Stimulated activated CD8-positive, alpha-beta memory T cell treated with anti-CD3 and anti-CD28 coated beads, Interleukin-15, amount 100 ng/mL, for 48 hours (primary cell): ENCODE measurements at regions not wholly inside any gene's neighbourhood (a gene's known extent, or its start where the extent isn't known, plus 50 kb on each side); places are given as distances from the start of the nearest gene placed in this dataset.
"Not testable (repeated sequence)": the region's sequence is repeated elsewhere in the genome, so short reads cannot be mapped to it uniquely, and the experiment has no call there.

Experiments
- DNase-seq, 2 donors: peaks; one replicate each; pipeline ENCODE4 v3.0.0-alpha.2; 2020; ENCODE audit warnings: low read depth in 2 of 2

DNA sequence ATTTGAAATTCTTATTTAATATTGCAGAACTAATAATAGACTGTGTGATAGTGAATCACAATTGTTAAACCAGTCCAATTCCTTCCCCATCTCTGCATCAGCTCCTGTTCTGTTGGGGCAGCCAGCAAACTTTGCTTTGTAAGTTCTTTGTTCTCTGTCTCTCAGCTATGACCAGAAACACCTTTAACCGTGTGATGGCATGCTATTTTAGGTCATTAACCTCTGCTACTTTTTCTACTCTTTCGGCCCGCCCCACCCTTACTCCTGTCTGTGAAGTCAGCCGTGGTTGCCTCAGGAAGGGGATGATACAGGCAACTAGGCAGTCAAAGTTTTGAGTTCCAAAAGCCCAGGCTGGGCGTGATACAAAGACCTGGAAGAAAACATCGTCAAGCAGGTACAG lies 51.3 kb upstream of the EGFL6 start:
- no peak for DNase-seq

DNA sequence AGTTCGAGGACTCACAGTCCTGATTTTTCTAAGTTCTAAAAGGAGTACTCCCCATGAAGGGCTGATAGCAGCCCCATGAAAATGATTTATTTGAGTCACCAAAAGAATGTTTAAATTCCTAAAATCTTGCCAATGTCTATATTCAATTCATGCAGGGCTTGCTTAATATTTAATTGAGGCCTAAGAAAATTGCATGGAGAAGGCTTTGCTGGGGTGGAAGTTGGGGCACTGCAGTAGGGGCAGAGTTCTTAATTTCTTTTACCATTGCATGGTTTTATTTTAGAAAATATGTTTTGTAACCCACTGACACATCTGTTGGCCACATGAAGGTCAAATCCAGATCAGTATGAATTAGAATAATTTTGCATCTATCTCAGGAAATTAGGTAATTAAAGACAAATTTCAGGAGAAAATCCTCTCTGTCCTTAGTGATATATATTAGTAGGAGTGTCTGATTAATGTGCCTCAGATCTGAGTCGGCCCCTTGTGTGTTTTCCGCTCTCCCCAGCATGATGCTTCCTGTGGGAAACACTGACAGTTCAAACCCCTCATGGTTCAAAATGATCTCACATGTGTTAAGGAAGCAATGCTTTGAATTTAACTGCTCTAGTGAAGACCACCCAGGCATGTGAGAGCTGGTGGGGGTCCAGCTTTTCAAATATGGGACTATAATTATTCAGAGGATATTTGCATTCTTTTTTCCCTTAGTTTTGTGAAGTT lies 54.0 kb upstream of the EGFL6 start:
- DNase-seq: no peak

DNA sequence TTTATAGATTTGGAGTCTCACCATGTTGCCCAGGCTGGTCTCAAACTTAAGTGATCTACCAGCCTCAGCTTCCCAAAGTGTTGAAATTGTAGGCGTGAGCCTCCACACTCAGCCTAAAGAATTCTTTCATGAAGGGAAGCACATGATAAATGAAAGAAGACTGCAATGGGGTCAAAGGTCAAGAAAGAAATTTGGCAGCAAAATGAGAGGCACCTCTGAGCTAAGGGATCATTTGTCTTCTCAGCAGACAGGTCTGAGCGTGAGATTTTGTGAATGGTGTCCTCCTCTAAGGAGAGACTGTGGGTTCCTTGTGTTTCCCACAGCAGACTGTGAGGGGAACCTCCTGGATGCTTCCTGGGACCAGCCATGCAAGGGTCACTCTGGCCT lies 57.5 kb upstream of the EGFL6 start:
- no peak for DNase-seq

DNA sequence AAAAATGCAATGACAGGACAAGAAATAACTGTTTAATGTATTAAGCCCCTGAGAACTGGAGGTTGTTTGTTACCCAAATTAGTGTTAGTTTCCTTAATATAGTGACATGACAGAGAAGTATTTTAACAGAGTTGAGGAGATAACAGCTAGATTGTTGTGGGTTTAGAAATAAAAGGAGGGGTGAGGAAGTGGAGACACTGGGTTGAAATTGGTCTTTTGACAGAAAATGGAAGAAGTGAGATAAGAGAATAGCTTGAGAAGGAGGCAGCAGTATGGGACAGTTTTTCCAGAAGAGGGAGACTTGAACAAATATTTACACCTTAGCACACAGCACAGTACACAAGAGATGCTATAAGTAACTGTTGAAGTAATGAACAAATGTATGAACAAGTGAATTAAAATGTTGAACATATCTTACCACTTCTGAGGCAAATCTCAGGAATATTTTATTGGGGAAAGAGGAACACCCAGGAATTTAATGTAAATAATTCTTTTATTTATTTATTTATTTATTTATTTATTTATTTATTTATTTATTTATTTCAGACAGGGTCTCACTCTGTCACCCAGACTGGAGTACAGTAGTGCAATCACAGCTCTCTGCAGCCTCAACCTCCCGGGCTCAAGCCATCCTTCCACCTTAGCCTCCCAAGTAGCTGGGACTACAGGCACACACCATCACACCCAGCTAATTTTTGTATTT lies 58.0 kb upstream of the EGFL6 start:
- DNase-seq: no peak

DNA sequence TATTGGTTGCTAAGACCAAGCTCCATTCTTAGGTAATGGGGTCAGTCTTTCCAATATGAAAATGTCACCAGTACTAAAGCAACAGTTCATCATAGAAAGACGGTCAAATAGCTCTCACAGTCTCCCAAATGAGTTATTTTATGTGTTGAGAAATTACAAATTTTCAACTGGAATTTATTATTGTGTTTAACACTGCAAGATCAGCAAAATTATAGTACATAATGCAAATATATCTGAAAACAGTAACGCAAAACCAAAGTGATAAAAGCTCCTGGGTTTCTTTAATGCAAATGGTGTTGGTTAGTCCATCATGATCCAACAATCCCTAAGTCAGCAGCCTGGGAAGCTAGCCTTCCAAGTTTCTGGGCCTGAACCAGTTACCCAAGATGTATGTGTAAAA lies 61.5 kb upstream of the EGFL6 start:
- DNase-seq: no peak

DNA sequence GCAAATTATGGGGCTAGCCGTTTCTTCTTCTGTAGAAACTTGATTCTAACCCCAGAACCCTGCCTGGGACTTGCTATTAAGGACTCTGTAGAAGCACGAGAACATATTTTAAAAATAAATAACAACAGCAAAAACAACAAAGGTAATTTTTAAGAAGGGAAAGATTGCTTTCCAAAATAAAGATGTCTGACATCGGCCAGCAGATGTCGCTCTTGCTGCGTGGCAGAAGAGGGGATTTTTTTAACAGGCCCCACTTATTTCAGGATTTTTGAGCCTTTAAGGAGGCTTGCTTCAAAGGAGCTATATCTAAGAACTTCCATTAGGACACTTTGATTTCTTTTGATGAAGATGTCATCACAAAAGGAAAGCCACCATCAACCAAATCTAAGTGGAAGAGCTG lies 62.8 kb upstream of the EGFL6 start:
- DNase-seq: peak in 1 of 2 donors; percentile 20

DNA sequence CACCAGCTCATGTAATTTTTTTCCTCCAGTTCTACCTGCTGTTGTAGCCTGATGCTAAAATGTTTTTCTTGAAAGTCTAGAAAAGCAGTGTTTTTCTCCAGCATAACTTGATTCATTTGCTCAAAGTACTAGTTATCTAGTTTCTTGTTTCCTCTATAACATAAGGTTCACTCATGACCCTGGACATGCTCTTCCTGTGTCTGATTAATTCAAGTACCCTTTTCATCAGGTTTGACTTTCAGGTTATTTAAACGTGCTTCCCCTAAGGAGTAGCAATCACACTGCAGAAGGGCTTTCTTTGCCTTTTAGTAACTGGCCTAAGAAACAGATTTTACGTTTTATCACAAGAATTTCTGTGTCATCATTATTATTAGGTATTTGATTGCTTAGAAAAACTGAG lies 66.8 kb upstream of the EGFL6 start:
- DNase-seq: no peak

DNA sequence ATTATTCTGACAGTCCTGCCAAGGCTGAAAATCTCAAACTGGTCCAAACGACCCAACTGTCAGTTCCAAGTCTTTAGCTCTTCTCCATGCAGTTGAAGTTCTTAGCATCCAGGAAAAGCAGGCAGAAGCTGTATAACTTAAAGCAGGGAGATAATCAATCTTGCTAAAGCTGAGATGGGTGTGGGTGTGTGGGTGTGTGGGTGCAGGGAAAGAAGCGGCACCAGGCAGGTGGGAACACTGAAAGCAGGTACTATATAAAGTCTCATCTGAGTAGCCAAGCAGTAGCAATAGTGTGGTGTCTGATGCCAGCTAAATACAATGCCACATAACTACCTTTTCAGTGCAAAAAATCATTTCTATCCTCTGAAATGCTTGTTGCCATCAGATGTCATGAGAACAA lies 69.7 kb upstream of the EGFL6 start:
- no peak for DNase-seq

DNA sequence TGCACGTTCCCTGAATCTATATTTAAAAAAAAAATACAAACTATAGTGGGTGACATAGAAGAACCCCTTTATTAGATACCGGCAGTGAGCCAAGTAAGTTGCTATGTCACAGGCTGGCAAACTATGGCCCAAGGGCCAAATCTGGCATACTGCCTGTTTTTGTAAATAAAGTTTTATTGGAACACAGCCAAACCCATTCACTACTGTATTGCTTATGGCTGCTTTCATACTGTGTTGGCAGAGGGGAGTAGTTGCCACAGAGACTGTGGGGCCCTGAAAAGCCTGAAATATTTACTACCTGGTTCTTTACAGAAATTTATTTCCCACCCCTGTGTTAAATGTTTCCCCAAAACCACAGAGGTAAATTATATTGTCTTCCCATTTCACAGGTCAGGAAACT lies 71.2 kb upstream of the EGFL6 start:
- no peak for DNase-seq

DNA sequence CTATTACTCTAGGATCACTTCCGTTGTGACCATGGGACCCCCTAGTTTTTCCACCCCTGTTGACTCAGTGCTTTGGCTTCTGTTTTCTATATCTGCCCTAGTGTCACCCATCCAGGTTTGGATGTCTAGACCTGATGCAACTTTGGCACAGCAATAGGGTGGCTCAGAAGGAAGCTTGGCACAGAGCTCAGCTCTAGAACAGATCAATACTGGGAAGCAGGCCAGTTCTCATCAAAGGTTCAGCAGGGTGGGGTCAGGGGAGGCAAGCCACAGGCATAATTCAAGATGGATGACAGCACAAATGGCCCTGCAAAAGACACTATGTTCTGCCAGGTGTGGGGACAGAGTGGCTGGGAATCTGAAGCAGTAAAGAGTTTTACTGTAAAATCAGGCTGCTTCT lies 74.2 kb upstream of the EGFL6 start:
- no peak for DNase-seq

DNA sequence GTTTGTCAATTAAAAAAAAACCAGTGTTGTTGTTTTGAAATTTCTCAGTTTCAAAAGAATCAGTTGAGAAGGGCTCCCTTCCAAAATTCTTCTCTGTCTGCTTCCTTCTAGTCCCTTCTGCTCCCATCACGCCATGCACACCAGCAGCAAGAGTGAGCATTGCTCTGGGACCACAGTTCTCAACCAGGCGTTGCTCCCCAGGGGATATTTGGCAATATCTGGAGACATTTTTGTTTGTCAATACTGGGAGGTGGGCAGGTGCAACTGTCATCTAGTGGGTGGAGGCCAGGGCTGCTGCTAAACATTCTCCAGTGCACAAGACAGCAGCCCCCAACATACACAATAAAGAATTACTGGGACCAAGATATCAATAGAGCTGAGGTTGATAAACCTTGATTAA lies 74.8 kb upstream of the EGFL6 start:
- no peak for DNase-seq

DNA sequence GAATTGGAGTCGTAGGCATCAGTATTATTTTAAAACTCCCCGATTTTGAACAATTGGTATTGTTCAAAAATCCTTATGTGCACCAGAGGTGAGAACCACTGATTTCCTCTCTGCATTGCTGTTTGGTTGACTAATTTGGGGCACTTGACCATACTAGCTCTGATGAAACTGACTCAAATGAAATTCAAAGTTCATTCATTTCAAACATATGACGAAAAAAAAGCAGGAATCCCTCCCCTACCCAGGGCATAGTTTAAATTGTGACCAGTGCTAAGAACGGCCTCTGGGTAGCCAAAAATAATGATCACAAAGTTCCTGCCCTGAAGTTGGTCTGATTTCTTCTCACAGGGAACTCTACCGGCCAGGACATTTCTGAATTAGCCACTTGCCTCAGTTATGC lies 75.7 kb upstream of the EGFL6 start:
- DNase-seq: no peak

DNA sequence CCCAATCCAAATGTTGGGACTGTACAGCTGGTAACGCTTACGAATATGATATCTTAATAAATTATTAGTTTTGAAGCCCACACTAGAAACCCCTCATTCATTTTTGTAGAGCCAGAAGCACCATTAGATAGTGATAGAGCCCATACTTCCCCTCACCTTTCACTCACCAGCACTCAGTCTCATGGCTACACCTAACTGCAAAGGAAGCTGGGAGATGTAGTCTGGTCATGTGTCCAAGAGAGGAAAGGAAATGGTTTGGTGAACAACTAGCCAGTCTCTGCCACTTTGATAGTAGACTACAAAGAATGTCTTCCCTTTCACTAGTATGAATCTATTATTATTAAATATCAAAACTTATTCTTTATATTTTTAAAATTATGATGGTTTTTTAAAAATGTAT lies 77.1 kb upstream of the EGFL6 start:
- no peak for DNase-seq

DNA sequence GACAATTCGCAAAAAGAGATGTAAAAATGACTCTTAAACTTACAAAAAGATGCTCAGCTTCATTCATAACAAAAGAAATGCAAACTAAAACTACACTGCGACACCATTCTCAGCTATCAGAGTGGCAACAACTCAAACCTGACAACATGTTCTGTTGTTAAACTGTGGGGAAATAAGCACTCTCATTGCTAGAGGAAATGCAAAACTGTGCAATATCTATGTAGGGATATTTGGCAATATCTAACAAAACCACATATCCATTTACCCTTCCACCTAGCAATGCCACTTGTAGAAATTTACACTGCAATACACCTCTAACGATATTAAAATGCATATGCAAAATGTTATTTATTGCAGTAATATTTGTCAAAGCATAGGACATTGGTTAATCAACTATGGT lies 78.3 kb upstream of the EGFL6 start:
- DNase-seq: no peak

DNA sequence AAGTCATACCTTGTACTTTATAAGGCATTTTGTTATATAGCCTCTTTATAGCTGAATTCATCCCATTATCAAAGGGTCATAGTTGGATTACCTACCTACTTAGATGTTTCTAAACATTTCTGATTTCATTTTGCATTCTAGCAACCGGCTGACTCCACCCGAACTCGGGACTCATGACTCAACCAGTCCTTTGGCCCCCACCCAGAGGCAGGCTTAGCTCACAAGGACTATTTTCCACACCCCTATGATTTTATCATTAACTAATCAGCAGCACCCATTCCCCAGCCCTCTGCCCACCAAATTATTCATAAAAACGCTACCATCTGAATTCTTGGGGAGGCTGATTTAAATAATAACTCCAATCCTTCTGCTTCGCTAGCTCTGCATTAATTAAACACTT lies 79.9 kb upstream of the EGFL6 start:
- no peak for DNase-seq

DNA sequence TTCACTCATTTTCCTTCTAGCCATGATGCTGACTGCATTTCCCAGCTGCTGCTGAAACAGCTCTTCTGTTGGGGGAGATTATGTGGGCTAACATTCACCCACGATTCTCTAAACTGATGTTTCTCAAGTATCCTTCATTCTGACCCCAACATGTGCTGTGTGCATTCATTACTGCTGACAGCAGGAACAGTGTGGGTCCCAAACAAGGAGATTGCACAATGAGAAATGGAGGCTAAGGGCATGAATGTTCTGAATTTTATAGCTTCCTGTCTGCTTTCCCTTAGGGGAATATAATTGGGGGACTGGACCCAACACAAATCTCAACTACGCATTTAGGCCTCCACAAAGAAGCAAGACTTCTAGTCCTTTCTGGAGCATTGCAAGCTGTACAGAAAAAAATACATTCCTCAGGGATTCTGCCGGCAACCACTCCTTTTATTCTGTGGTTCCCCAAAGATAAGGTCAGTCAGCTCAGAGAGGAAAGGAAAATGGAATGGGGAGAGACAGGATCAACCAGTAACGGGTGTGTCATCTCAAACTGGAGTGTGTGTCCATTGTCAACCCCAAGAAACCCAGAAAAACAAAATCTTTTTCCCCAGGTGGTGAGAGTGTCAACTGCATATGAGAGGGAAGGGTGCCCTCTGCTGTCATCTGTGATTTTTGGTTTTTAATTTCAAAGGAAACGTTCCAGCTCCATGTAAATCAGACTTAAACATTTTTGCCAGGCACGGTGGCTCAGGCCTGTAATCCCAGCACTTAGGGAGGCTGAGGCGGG lies 81.5 kb upstream of the EGFL6 start:
- no peak for DNase-seq

DNA sequence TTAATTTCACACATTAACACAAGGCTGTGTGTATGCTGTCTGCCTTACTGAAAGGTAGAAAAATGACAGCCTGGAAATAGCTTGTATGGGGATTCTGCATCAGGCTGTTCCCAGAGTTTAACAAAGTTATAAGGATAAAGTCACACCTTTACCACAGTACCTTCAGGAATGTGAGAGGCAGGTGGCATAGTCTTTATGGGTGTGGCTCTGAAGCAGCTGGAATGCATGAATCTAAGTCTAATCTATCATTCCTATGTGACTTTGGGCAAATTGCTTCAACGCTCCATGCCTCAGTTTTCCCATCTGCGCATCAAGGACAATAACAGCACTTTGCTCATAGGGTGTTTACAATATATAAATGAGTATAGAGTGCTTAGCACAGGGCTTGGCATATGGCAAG lies 84.2 kb upstream of the EGFL6 start:
- no peak for DNase-seq

DNA sequence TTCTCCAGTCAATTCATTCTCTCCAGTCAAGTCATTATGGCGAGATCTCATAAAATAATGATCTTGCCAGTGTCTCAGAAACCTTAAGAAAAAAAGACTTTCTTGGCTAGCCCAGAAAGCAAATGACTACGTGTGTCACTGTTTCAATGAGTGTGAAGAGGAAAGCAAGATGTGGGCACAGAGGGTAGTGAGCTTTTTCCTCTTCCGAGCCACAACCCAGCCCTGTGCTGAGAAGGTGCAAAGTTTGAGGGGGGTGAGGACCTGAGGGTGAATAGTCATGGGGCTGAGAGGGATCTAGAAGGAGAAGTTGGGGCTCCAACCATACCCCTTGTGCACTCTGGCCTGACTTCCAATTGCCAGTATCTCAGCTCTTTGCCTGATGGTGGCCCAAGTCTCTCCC lies 85.6 kb upstream of the EGFL6 start:
- no peak for DNase-seq

DNA sequence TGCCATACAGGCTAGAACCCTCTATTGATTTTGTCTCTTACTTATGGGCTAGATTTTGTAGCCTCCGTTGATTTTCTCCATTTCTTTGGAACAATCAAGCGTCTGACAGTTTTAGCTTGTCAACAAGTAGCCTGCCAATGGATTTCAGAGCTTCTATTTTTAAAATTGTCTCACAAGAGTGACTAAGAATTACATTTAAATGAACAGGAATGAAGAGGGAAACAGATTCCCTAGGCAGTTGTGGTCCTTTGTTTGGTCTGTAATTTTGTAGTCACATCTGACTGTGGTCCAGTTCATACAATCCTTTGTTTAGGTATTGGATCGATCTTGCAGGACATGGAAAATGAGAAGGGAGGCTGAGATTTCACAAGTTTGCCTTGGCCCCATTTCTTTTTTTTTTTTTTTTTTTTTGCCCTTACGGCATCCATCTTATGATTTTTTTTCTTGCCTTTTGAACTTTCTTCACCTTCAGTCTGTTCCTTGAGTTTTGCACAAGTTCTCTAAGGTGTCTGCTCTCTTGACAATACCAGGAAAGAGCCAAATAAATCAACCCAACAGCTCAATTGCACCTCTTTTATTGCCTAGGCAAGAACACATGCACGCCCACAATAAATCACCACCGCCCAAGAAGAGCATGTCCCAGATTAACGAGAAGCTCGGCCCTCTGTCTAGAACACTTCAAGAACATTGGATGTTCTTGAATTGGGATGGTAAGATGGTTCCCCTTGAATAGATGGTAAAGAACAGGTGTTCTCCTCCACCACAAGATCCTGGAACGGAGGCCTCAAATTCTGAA lies 86.5 kb upstream of the EGFL6 start:
- no peak for DNase-seq

DNA sequence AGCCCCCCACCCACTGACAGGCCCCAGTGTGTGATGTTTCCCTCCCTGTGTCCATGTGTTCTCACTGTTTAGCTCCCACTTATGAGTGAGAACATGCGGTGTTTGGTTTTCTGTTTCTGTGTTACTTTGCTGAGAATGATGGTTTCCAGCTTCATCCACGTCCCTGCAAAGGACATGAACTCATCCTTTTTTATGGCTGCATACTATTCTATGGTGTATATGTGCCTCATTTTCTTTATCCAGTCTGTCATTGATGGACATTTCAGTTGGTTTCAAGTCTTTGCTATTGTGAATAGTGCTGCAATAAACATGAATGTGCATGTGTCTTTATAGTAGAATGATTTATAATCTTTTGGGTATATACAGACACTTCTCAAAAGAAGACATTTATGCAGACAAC lies 88.6 kb upstream of the EGFL6 start:
- DNase-seq: not testable (repeated sequence)

DNA sequence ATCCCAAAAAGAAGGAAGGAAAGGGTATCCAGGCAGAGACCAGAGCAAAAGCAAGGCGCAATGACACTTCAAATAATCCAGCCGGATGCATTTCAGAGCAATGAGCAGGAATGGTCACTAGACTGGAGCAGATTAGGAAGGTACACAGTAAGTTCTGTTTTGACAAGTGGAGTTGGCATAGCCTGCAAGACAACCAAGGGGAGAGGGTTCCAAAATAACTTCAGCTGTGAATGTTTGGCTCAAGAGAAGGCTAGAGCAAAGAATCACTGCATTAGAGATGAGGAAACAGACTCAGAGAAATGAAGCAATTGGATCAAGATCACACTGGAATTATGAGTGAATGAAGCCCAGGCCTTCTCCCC lies 90.0 kb upstream of the EGFL6 start:
- DNase-seq: no peak

DNA sequence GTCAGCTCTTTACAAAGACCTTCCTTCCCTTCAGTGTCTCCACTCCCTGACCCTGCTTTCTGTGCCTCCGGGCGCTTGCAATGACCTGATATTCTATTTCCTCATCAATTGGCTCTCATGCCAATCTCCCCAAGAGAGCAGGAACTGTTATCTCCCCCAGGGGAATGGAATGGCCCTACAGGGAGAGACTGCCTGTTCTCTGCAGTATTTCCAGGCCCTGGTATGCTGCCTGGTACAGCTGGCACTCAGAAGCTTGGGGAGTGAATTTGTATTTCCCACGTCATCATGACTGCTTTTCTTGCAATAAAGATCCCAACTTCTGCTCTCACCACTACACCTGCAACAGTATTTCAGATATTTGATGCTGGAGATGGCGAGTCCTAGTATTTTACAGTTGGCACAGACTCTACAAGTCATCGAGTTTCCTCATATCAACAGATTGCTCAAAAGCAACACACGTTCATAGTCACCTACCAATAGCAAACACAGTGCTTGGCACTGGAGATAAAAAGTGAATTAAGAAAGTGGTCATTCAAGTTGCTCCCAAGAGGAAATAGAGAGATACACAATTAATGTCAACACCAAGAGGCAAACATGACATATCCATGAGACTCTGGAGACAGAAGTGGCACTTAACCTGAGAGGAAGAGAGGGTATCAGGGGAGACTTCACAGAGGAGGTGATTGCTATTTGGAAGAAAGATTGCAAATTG lies 90.5 kb upstream of the EGFL6 start:
- no peak for DNase-seq
